A549 (cell line): ENCODE measurements at regions not wholly inside any gene's neighbourhood (a gene's known extent, or its start where the extent isn't known, plus 50 kb on each side); places are given as distances from the start of the nearest gene placed in this dataset.
"Not testable (repeated sequence)": the region's sequence is repeated elsewhere in the genome, so short reads cannot be mapped to it uniquely, and the experiment has no call there.

Experiments used
- ATAC-seq, 2 experiments: fragments of 200-7000 bp in 1 of 2; fragments of >200 bp in 1 of 2; cut with Nextera tagmentation in 1 of 2; cut with Tn5 transposase in 1 of 2; 3 replicates each; pipeline versions ENCODE4 v1.8.0 to v1.9.1; 2018 to 2020; ENCODE audit warnings: mild to moderate bottlenecking in 1 of 2, moderate library complexity in 1 of 2
- CTCF ChIA-PET: fragments of 300-600 bp; sonication (Branson Sonifier 250); formaldehyde crosslinking; extraction: SDS; loops from one replicate; lab custom pipeline; 2021; ENCODE audit warnings: antibody characterized with exemption, inconsistent platforms; lab: Yijun Ruan, JAX
- POLR2A ChIA-PET: fragments of 350-600 bp; formaldehyde crosslinking; extraction: SDS; loops from one replicate; lab custom pipeline; 2021; ENCODE audit warnings: antibody characterized with exemption, inconsistent platforms; lab: Yijun Ruan, JAX
- DNase-seq, 2 experiments: peaks; one replicate each; pipeline versions ENCODE4 v3.0.0 to v3.0.0-alpha.2; 2011 to 2016; ENCODE audit warnings: low read depth in 1 of 2, low spot score in 1 of 2
- FAIRE-seq: peaks from 2 replicates; lab custom pipeline; 2011; peaks lifted over from hg19 to GRCh38; lab: Jason Lieb, UNC
- H3K27ac ChIP-seq, 2 experiments: fragments of >200 bp; sonication (Bioruptor Twin); formaldehyde crosslinking; 3 replicates each; pipeline ENCODE4 v1.5.1; 2016 to 2017
- H3K4me1 ChIP-seq: fragments of >200 bp; sonication (Bioruptor Twin); formaldehyde crosslinking; 3 replicates; pipeline ENCODE4 v1.6.1; 2016
- H3K4me2 ChIP-seq: fragments of >200 bp; sonication (Bioruptor Twin); formaldehyde crosslinking; 3 replicates; pipeline ENCODE4 v1.6.1; 2016
- H3K4me3 ChIP-seq: fragments of >200 bp; sonication (Bioruptor Twin); formaldehyde crosslinking; 3 replicates; pipeline ENCODE4 v1.5.1; 2016
- H3K9me3 ChIP-seq: fragments of >200 bp; sonication (Bioruptor Twin); formaldehyde crosslinking; 3 replicates; pipeline ENCODE4 v1.6.1; 2016
- CEBPB ChIP-seq, 2 experiments: fragments of >200 bp in 1 of 2; sonication (Bioruptor Twin) in 1 of 2; formaldehyde crosslinking in 1 of 2; IDR thresholded peaks; 2 replicates each; pipeline ENCODE4 v1.6.1; 2012 to 2016
- ESRRA ChIP-seq: fragments of 150-350 bp; IDR thresholded peaks from 2 replicates; pipeline ENCODE4 v1.6.1; 2014; ENCODE audit warnings: mild to moderate bottlenecking, low read length, borderline replicate concordance
- FOSL2 ChIP-seq, 2 experiments: fragments of 450-650 bp in 1 of 2; fragments of >200 bp in 1 of 2; sonication (Bioruptor Twin) in 1 of 2; formaldehyde crosslinking; IDR thresholded peaks; 2 replicates each; pipeline versions ENCODE4 v1.5.0 to v1.6.1; 2016 to 2020; ENCODE audit warnings: mild to moderate bottlenecking in 1 of 2, moderate library complexity in 1 of 2
- GATA3 ChIP-seq: IDR thresholded peaks from 2 replicates; pipeline ENCODE4 v1.6.1; 2012; ENCODE audit warnings: borderline replicate concordance
- HEYL ChIP-seq: fragments of 250-450 bp; sonication (Bioruptor Pico); IDR thresholded peaks from 2 replicates; pipeline ENCODE4 v1.8.0; 2021; ENCODE audit warnings: mild to moderate bottlenecking, moderate library complexity
- MAFK ChIP-seq: fragments of 450-650 bp; IDR thresholded peaks from 2 replicates; pipeline ENCODE4 v1.6.1; 2014; ENCODE audit not compliant: partially characterized antibody
- MAZ ChIP-seq: fragments of 150-350 bp; IDR thresholded peaks from 2 replicates; pipeline ENCODE4 v1.6.1; 2014; ENCODE audit warnings: antibody characterized with exemption, low read depth, low read length, borderline replicate concordance
- NFE2L2 ChIP-seq: fragments of 150-350 bp; conservative IDR thresholded peaks from 2 replicates; pipeline ENCODE4 v1.6.1; 2014; ENCODE audit warnings: low read length
- RAD21 ChIP-seq, 2 experiments: fragments of >200 bp in 1 of 2; sonication (Bioruptor Twin) in 1 of 2; formaldehyde crosslinking in 1 of 2; IDR thresholded peaks in 1 of 2; conservative IDR thresholded peaks in 1 of 2; 2 replicates in 1 of 2; 3 replicates in 1 of 2; pipeline ENCODE4 v1.6.1; 2012 to 2018; ENCODE audit warnings: inconsistent platforms in 1 of 2
- RCOR1 ChIP-seq: fragments of 150-350 bp; IDR thresholded peaks from 2 replicates; pipeline ENCODE4 v1.6.1; 2014; ENCODE audit warnings: antibody characterized with exemption, low read length, low read depth
- ZNF302 ChIP-seq: fragments of 250-450 bp; sonication (Bioruptor Pico); IDR thresholded peaks from 2 replicates; pipeline ENCODE4 v1.9.0; 2021; ENCODE audit warnings: inconsistent platforms, mild to moderate bottlenecking, moderate library complexity
- WGBS: methylation state at CpG from one replicate; pipeline ENCODE4 v1.1.6; 2017; ENCODE audit errors: missing lambda C conversion rate; 5-methylcytosine and 5-hydroxymethylcytosine counted together
- TF ChIP-seq, protein P1 (sequence below): fragments of 250-450 bp; sonication (Bioruptor Pico); IDR thresholded peaks from 2 replicates; pipeline ENCODE4 v1.5.0; 2021; ENCODE audit warnings: mild to moderate bottlenecking, moderate library complexity, borderline replicate concordance
- TF ChIP-seq, protein P2 (sequence below): fragments of >200 bp; sonication (Bioruptor Twin); formaldehyde crosslinking; IDR thresholded peaks from 3 replicates; pipeline ENCODE4 v1.5.1; 2016
- TF ChIP-seq, protein P3 (sequence below): fragments of >200 bp; sonication (Bioruptor Twin); formaldehyde crosslinking; IDR thresholded peaks from 2 replicates; pipeline ENCODE4 v1.6.1; 2016

- TF ChIP-seq RAD21 (conservative IDR thresholded peaks at IDR 0.05 in 1 of 2, IDR thresholded peaks at IDR 0.05 in 1 of 2) (no peak), MAZ (no peak), NFE2L2 (no peak), GATA3 (no peak), RCOR1 (no peak)
- TF ChIP-seq, all 56 proteins: peak for 0
Measured at GRCh38 chr11:45739866-45740265, 65.1 kb upstream of the SLC35C1 start (continued).

GRCh38 chr11:45739071-45739470 is 65.9 kb upstream of the SLC35C1 start:
- ATAC-seq, POLR2A ChIA-PET, H3K4me2 ChIP-seq, DNase-seq, H3K9me3 ChIP-seq, CTCF ChIA-PET, H3K27ac ChIP-seq, FAIRE-seq, H3K4me1 ChIP-seq, H3K4me3 ChIP-seq: not testable (repeated sequence)
- WGBS, result 82% methylated on average over 18 of the region's 22 CpGs

GRCh38 chr11:45738194-45738593 is 66.8 kb upstream of the SLC35C1 start:
- FAIRE-seq, POLR2A ChIA-PET, DNase-seq, ATAC-seq, H3K4me3 ChIP-seq, CTCF ChIA-PET, H3K4me2 ChIP-seq, H3K4me1 ChIP-seq, H3K9me3 ChIP-seq, H3K27ac ChIP-seq: not testable (repeated sequence)
- no CpG with 5 or more reads among the region's 37 CpGs for WGBS

DNA sequence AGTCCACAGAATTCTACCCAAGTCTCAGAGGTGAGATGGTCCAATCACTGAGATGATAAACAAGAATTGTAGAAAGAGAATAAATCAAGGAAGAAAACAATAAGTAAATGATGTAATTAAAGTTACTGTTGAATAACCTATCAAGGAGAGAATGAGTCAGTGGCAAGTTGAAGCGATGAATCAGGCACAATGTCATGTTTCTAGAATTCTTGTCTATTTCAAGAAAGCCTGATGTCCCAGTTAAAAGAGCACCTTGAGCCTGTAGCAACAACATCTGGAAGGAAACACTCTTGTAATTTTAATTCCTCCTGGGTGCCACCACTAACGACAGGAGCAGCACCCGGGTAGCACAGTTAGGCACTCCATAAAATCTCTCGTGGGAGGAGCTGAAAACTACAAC is 67.9 kb upstream of the SLC35C1 start:
- no peak for TF ChIP-seq FOSL2 (IDR thresholded peaks at IDR 0.05)
- 0 out of 2 replicates have a peak, but pooled peaks have one; percentile 6 for TF ChIP-seq FOSL2 (CRISPR knock-in tag; IDR thresholded peaks at IDR 0.05)
- TF ChIP-seq ESRRA, result no peak
- TF ChIP-seq HEYL (CRISPR knock-in tag), result no peak
- TF ChIP-seq ZNF302 (CRISPR knock-in tag), result no peak
- no peak for TF ChIP-seq CEBPB (IDR thresholded peaks at IDR 0.05)
- TF ChIP-seq MAFK, result no peak
- TF ChIP-seq, all 56 proteins: peak for 1
- peak overlapping the region; percentile 25; the same call in 2 of the 3 replicates for H3K4me2 ChIP-seq
- H3K4me1 ChIP-seq, result peaks cover 8% of the 10 kb centered on the region; the same call in 2 of the 3 replicates
- peak overlapping the region; percentile 42 to 53; a peak in 3 of 6 replicates for H3K27ac ChIP-seq
- DNase-seq (no peak), ATAC-seq (no peak), FAIRE-seq (no peak)
- 40% methylated on average over 4 of the region's 4 CpGs for WGBS
- CTCF ChIA-PET, result no interaction called here
- POLR2A ChIA-PET, result no interaction called here
- no peak overlapping the region for H3K4me3 ChIP-seq
- H3K9me3 ChIP-seq, result no peaks in the 10 kb centered on the region

DNA sequence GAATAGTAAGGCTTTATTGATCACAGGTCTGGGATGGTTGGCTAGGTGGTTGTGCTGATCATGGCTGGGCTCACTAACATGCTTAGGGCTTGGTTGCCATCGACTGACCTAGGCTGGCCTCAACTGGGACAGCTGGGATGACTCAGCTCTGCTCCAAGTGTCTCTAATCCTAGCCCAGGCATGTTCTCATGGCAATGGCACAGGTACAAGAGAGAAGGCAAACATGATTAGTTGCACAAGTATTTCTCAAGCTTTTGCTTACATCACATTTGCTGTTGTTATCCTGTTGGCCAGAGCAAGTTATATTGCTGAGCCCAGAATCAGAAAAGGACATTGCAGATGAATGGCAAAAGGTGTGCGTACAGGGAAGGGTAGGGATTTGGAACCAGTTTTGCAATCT is 68.5 kb upstream of the SLC35C1 start:
- ChIA-PET CTCF (interaction anchor here (0.9 kb wide), 1 partner anchor 35 kb away, joined by 4 read pairs; no protein-coding TSS in a partner anchor), POLR2A (no interaction called here)
- peaks cover 8% of the 10 kb centered on the region; the same call in 2 of the 3 replicates for H3K4me1 ChIP-seq
- peak overlapping the region; percentile 25; the same call in 2 of the 3 replicates for H3K4me2 ChIP-seq
- ATAC-seq (peak; percentile 52 to 85; a peak in 5 of 6 replicates), FAIRE-seq (no peak), DNase-seq (peak in 1 of 2 experiments; percentile 56)
- H3K27ac ChIP-seq, result peak overlapping the region; percentile 42 to 53; a peak in 5 of 6 replicates
- WGBS, result 69% methylated on average over 2 of the region's 2 CpGs
- no peaks in the 10 kb centered on the region for H3K9me3 ChIP-seq
- no peak overlapping the region for H3K4me3 ChIP-seq
- TF ChIP-seq, protein P1, sequence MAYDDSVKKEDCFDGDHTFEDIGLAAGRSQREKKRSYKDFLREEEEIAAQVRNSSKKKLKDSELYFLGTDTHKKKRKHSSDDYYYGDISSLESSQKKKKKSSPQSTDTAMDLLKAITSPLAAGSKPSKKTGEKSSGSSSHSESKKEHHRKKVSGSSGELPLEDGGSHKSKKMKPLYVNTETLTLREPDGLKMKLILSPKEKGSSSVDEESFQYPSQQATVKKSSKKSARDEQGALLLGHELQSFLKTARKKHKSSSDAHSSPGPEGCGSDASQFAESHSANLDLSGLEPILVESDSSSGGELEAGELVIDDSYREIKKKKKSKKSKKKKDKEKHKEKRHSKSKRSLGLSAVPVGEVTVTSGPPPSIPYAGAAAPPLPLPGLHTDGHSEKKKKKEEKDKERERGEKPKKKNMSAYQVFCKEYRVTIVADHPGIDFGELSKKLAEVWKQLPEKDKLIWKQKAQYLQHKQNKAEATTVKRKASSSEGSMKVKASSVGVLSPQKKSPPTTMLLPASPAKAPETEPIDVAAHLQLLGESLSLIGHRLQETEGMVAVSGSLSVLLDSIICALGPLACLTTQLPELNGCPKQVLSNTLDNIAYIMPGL (CRISPR knock-in tag), result no peak
- TF ChIP-seq, protein P2, sequence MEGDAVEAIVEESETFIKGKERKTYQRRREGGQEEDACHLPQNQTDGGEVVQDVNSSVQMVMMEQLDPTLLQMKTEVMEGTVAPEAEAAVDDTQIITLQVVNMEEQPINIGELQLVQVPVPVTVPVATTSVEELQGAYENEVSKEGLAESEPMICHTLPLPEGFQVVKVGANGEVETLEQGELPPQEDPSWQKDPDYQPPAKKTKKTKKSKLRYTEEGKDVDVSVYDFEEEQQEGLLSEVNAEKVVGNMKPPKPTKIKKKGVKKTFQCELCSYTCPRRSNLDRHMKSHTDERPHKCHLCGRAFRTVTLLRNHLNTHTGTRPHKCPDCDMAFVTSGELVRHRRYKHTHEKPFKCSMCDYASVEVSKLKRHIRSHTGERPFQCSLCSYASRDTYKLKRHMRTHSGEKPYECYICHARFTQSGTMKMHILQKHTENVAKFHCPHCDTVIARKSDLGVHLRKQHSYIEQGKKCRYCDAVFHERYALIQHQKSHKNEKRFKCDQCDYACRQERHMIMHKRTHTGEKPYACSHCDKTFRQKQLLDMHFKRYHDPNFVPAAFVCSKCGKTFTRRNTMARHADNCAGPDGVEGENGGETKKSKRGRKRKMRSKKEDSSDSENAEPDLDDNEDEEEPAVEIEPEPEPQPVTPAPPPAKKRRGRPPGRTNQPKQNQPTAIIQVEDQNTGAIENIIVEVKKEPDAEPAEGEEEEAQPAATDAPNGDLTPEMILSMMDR, result no peak
- TF ChIP-seq CEBPB (IDR thresholded peaks at IDR 0.05), result peak; percentile 8 to 58; a peak in 2 of 4 replicates
- TF ChIP-seq, protein P3, sequence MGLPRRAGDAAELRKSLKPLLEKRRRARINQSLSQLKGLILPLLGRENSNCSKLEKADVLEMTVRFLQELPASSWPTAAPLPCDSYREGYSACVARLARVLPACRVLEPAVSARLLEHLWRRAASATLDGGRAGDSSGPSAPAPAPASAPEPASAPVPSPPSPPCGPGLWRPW, result 0 out of 2 replicates have a peak, but pooled peaks have one; percentile 12
